HG03159 (cell line): ENCODE measurements at regions not wholly inside any gene's neighbourhood (a gene's known extent, or its start where the extent isn't known, plus 50 kb on each side); places are given as distances from the start of the nearest gene placed in this dataset.
"Not testable (repeated sequence)": the region's sequence is repeated elsewhere in the genome, so short reads cannot be mapped to it uniquely, and the experiment has no call there.

ENCODE experiments used
- ATAC-seq: cut with Tn5 transposase; IDR thresholded peaks from one replicate; pipeline ENCODE4 v1.9.1; 2021; ENCODE audit warnings: mild to moderate bottlenecking, moderate library complexity; ENCODE audit not compliant: unreplicated experiment

DNA sequence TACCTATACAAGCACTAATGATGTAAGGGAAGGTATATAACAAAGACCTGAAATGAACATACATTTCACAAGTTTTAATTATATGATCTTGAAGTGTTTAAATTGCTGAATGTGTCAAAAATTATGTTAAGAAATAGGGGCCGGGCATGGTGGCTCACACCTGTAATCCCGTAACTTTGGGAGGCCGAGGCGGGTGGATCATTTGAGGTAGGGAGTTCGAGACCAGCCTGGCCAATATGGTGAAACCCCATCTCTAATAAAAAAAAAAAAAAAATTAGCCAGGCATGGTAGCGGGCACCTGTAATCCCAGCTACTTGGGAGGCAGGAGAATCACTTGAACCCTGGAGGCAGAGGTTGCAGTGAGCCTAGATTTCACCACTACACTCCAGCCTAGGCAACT lies 537.4 kb upstream of the STEAP1 start:
- not testable (repeated sequence) for ATAC-seq

GRCh38 chr7:89618274-89618673 lies 536.0 kb upstream of the STEAP1 start:
- no peak for ATAC-seq

GRCh38 chr7:89621925-89622641 lies 532.2 kb upstream of the STEAP1 start:
- ATAC-seq = no peak

DNA sequence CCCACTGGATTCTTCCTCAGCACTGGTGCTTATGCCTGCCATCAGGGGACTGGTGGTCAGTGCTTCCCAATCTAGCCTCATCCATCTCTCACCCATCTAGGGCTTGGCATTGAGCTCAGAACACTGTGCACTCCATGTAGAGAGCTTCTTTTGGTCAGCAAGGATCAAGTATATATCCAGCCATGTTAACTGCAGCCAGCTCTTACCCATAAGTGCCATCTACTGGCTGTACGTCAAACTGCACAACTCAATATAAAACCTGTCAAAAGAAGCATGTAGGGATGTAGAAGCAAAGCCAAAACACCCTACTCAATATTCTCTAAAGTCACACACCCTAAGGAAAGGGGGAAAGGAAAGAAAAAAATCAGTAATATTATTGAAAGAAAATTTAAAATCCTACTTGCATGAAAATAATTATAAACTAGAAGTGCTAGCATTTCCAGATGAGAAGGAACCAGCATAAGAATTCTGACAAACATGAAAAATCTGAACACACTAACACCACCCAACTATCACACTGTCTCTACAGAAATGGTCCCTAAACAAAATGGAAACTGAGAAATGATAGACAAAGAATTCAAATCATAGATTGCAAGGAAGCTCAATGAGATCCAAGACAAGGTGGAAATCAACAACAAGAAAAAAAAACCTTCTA lies 531.1 kb upstream of the STEAP1 start:
- peak; percentile 97 for ATAC-seq

GRCh38 chr7:89624155-89624554 lies 530.1 kb upstream of the STEAP1 start:
- ATAC-seq = not testable (repeated sequence)

- ATAC-seq = no peak
Measured at GRCh38 chr7:89648509-89648908, 505.8 kb upstream of the STEAP1 start.

- no peak for ATAC-seq
Measured at GRCh38 chr7:89655946-89656345, 498.3 kb upstream of the STEAP1 start.

- no peak for ATAC-seq
Measured at GRCh38 chr7:89661876-89662275, 492.4 kb upstream of the STEAP1 start.

GRCh38 chr7:89666136-89666835 lies 488.0 kb upstream of the STEAP1 start:
- ATAC-seq = no peak

DNA sequence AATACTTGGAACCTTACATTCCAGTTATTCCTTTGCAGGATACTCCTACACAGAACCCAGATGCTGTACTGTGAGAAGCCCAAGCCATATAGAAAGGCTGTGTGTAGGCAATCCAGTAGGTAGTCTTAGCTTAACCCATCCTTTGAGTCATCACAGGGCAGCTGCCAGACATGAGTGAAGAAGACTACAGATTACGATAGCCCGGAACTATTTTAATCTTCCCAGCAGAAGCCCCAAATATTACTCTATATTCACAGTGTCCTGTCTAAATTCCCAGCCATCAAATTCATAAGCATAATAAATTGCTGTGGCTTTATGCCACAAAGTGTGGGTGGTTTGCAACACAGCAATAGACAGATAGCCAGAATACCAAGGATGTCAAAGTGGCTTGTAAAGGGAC lies 474.1 kb upstream of the STEAP1 start:
- ATAC-seq = no peak

DNA sequence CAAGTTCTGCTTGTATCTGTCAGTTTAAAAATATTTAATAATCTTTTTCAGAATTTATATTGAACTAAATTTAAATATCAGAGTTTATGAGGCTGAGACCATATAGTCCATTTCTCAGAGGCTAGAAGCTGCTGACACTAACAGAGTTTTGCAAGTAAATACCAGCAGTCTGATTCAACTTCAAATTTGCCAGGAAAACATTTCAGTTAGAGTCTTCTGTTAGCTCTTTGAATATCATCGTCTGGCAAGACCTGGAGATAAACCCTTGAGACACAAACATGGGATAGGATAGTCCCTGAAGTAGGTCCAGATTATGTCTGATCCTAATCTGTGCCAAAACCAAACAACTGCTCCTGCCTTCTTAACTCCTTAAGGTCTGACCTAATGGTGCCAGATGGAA lies 472.8 kb upstream of the STEAP1 start:
- no peak for ATAC-seq

DNA sequence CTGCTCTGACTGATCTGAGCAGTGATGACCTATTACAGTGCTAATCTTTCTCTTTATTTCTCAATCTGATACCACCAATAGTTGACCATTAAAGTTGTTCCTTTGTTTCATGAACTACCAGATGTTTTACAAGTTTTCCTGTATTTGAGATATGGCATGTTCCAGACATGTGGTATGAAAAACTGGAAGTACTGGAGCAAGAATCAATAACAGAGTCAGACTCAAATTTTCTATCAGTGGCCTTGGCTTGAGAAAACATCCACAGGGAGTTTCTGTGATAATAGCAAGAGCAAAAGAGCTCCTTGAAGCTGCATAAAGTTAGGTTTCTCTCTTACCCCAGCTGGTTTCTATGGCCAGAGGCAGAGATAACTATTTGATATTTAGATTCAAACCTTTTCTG lies 469.0 kb upstream of the STEAP1 start:
- ATAC-seq = no peak

DNA sequence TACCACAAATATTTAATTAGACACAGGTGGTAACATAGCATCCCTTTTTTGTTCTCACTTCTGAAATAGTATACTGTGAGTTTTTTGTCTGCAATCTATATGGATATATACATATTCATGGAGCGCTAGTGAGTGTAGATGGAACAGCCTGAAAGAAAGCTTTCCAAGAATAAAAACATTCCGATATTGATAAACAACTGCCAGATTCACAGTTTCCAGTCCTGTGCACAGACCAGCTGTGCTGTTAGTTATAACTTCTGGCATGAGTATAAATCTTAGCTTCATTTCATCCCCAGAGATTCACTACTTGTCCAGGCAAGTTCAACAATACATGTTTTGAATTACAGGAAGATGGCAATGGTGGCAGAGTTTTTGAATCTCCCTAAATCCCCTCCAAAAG lies 467.1 kb upstream of the STEAP1 start:
- no peak for ATAC-seq

- ATAC-seq = no peak
Measured at GRCh38 chr7:89695241-89695640, 459.0 kb upstream of the STEAP1 start.

DNA sequence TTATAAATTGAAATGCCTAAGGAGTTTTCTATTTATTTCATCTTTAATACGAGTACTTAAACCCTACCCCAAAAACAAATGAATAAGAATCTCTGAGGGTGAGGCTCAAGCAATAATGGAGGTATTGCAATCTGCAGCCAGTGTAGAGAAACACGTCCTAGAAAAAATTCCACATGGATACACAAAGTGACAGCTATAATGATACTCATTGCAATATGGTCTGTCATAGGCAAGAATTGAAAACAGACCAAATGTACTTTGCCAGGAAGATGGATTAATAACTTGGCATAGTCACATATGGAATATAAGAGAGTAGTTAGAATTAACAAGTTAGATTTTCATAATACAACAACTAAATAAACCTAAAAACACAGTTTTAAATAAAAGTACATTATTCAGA lies 440.1 kb upstream of the STEAP1 start:
- ATAC-seq = no peak

DNA sequence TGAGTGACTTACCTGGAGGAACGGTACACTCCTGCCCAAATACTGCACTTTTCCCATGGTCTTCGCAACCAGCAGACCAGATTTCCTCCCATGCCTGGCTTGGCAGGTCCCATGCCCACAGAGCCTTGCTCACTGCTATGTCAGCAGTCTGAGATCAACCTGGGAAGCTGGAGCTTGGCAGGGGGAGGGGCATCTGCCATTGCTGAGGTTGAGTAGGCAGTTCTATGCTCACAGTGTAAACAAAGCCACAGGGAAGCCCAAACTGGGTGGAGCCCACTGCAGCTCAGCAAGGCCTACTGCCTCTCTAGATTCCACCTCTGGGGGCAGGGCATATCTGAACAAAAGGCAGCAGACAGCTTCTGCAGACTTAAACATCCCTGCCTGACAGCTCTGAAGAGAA lies 435.3 kb upstream of the STEAP1 start:
- ATAC-seq = not testable (repeated sequence)

GRCh38 chr7:89728481-89728880 lies 425.8 kb upstream of the STEAP1 start:
- ATAC-seq = no peak

- ATAC-seq = no peak
Measured at GRCh38 chr7:89731751-89732445, 422.4 kb upstream of the STEAP1 start.

- ATAC-seq = no peak
Measured at GRCh38 chr7:89738549-89738948, 415.7 kb upstream of the STEAP1 start.

DNA sequence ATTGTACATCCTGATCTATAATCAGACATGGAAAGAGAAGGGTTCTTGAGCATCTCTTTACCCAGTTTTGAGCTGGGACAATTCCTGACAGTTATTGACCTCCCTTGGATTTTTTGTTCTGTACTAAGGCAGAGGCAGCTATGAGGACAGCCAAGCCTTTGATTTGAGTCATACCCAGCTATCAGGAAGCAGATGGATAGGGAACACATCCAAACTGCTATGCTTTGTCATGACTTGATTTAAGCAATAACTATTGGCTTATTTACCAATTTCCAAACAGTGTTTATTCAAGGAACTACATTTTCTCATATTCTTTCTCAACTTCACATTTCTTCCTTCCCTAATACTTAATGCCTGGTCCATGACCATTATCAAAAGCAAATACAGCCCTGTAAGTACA lies 396.4 kb upstream of the STEAP1 start:
- ATAC-seq = no peak

- no peak for ATAC-seq
Measured at GRCh38 chr7:89760690-89761089, 393.6 kb upstream of the STEAP1 start.

GRCh38 chr7:89761173-89761572 lies 393.1 kb upstream of the STEAP1 start:
- no peak for ATAC-seq
